Hepatocyte (in vitro differentiated cells): ENCODE measurements at regions not wholly inside any gene's neighbourhood (a gene's known extent, or its start where the extent isn't known, plus 50 kb on each side); places are given as distances from the start of the nearest gene placed in this dataset.

Experiments used
- DNase-seq: peaks from one replicate; pipeline ENCODE4 v3.0.0-alpha.2; 2016; ENCODE audit warnings: low spot score
- H2AFZ ChIP-seq: fragments of 200-600 bp; sonication (generic); 2 replicates; pipeline ENCODE4 v1.6.0; 2016; ENCODE audit warnings: antibody characterized with exemption, mild to moderate bottlenecking
- H3K27ac ChIP-seq: fragments of 200-600 bp; sonication (generic); 2 replicates; pipeline ENCODE4 v1.5.1; 2016; ENCODE audit warnings: mild to moderate bottlenecking
- H3K27me3 ChIP-seq: fragments of 200-600 bp; sonication (generic); 2 replicates; pipeline ENCODE4 v1.6.1; 2016
- H3K36me3 ChIP-seq: fragments of 200-600 bp; sonication (generic); replicated peaks from 2 replicates; pipeline ENCODE4 v1.5.1; 2016; ENCODE audit warnings: low read depth; ENCODE audit not compliant: insufficient read depth
- H3K4me1 ChIP-seq: fragments of 200-600 bp; sonication (generic); 2 replicates; pipeline ENCODE4 v1.5.1; 2016; ENCODE audit warnings: mild to moderate bottlenecking, moderate library complexity; ENCODE audit not compliant: insufficient read depth
- H3K4me2 ChIP-seq: fragments of 200-600 bp; sonication (generic); 2 replicates; pipeline ENCODE4 v1.6.0; 2016
- H3K4me3 ChIP-seq: fragments of 200-600 bp; sonication (generic); 2 replicates; pipeline ENCODE4 v1.5.1; 2016; ENCODE audit warnings: mild to moderate bottlenecking
- H3K79me2 ChIP-seq: fragments of 200-600 bp; sonication (generic); 2 replicates; pipeline ENCODE4 v1.6.0; 2017; ENCODE audit warnings: mild to moderate bottlenecking
- H3K9me2 ChIP-seq: fragments of 200-600 bp; sonication (generic); replicated peaks from 2 replicates; pipeline ENCODE4 v1.6.0; 2017; ENCODE audit warnings: mild to moderate bottlenecking; ENCODE audit not compliant: insufficient read depth
- H3K9me3 ChIP-seq: fragments of 200-600 bp; sonication (generic); 2 replicates; pipeline ENCODE4 v1.5.1; 2016; ENCODE audit warnings: low read depth, mild to moderate bottlenecking
- H4K20me1 ChIP-seq: fragments of 200-600 bp; sonication (generic); 2 replicates; pipeline ENCODE4 v1.6.0; 2016; ENCODE audit warnings: mild to moderate bottlenecking; ENCODE audit not compliant: insufficient read depth, poor library complexity, severe bottlenecking
- EZH2 ChIP-seq: fragments of 200-600 bp; sonication (generic); IDR thresholded peaks from 2 replicates; pipeline ENCODE4 v1.6.1; 2016; ENCODE audit warnings: antibody characterized with exemption, mild to moderate bottlenecking, borderline replicate concordance
- EZH2phosphoT487 ChIP-seq: fragments of 200-600 bp; sonication (generic); IDR thresholded peaks from one replicate; pipeline ENCODE4 v1.6.1; 2018; ENCODE audit warnings: antibody characterized with exemption, mild to moderate bottlenecking, low read depth, moderate library complexity; ENCODE audit not compliant: unreplicated experiment, severe bottlenecking
- WGBS: methylation state at CpG from one replicate; pipeline ENCODE4 v1.1.6; 2016; ENCODE audit warnings: low lambda C conversion rate; ENCODE audit errors: missing lambda C conversion rate; 5-methylcytosine and 5-hydroxymethylcytosine counted together
- TF ChIP-seq, protein P1 (sequence below): fragments of 200-600 bp; sonication (generic); IDR thresholded peaks from 2 replicates; pipeline ENCODE4 v1.5.1; 2016; ENCODE audit warnings: antibody characterized with exemption, mild to moderate bottlenecking; ENCODE audit not compliant: poor library complexity

DNA sequence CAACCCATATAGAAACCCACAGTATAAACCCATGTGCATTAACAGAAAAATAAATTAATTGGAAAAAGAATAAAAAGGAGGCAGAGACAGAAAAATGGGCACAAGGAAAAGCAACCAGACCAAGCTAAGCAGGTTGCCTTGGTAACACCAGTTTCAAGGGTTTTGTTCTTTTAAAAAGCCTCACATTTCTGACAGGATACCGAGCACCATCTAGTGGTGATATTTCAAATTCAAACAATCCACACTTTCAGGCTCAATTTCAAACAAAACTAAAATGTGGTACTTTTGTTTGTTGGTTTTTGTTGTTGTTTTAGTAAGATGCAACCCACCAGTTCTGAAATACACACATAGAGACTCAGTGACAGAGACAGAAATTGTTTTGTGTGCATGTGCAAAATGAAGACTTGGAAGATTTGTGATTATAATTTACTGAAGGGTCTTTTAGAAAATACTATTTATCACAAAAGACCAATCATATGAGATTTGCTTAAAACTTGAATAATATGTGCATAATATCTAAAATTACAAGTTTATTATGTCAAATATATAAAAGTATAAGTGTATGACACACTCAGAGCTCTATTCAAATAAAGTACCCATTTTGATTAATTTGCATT is 318.2 kb downstream of the SLCO4C1 start:
- no peaks in the 10 kb centered on the region for H3K36me3 ChIP-seq
- no peaks in the 10 kb centered on the region for H4K20me1 ChIP-seq
- no peaks in the 10 kb centered on the region for H3K27me3 ChIP-seq
- H3K9me3 ChIP-seq, result no peaks in the 10 kb centered on the region
- H3K79me2 ChIP-seq, result no peaks in the 10 kb centered on the region
- H3K4me2 ChIP-seq, result no peak overlapping the region
- H3K4me1 ChIP-seq, result no peaks in the 10 kb centered on the region
- H3K4me3 ChIP-seq, result no peak overlapping the region
- DNase-seq, result peak; percentile 78
- H3K27ac ChIP-seq, result no peak overlapping the region
- H2AFZ ChIP-seq, result no peak overlapping the region
- no peaks in the 10 kb centered on the region for H3K9me2 ChIP-seq
- no peak for TF ChIP-seq EZH2
- TF ChIP-seq, protein P1, sequence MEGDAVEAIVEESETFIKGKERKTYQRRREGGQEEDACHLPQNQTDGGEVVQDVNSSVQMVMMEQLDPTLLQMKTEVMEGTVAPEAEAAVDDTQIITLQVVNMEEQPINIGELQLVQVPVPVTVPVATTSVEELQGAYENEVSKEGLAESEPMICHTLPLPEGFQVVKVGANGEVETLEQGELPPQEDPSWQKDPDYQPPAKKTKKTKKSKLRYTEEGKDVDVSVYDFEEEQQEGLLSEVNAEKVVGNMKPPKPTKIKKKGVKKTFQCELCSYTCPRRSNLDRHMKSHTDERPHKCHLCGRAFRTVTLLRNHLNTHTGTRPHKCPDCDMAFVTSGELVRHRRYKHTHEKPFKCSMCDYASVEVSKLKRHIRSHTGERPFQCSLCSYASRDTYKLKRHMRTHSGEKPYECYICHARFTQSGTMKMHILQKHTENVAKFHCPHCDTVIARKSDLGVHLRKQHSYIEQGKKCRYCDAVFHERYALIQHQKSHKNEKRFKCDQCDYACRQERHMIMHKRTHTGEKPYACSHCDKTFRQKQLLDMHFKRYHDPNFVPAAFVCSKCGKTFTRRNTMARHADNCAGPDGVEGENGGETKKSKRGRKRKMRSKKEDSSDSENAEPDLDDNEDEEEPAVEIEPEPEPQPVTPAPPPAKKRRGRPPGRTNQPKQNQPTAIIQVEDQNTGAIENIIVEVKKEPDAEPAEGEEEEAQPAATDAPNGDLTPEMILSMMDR, result peak; percentile 85
- no peak for TF ChIP-seq EZH2phosphoT487
- WGBS, result 0% methylated on average over 1 of the region's 1 CpG

DNA sequence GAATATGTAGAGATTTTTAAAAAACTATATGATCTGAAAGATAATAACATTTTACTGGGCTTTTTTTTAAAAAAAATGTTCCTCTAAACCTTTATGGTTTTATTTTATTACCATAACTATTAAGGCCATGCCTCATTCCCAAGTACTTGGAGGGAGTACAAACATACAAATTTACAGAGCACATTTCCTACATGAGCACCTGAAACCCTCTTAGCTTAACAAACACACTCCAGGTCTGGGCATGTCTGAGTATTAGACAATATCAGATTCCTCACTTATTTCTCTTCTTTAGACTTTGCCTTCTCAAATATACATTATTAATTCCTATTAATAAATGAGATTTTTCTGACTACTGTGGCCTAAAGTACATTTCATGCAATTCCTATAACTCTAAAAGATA is 319.2 kb downstream of the SLCO4C1 start:
- TF ChIP-seq EZH2phosphoT487, result no peak
- TF ChIP-seq EZH2, result no peak
- TF ChIP-seq, protein P1, result no peak
- no peak overlapping the region for H3K27ac ChIP-seq
- H3K4me2 ChIP-seq, result no peak overlapping the region
- H3K27me3 ChIP-seq, result no peaks in the 10 kb centered on the region
- no peaks in the 10 kb centered on the region for H3K9me3 ChIP-seq
- H3K4me1 ChIP-seq, result no peaks in the 10 kb centered on the region
- H3K9me2 ChIP-seq, result no peaks in the 10 kb centered on the region
- H3K79me2 ChIP-seq, result no peaks in the 10 kb centered on the region
- H3K36me3 ChIP-seq, result no peaks in the 10 kb centered on the region
- no peaks in the 10 kb centered on the region for H4K20me1 ChIP-seq
- H3K4me3 ChIP-seq, result no peak overlapping the region
- H2AFZ ChIP-seq, result no peak overlapping the region
- DNase-seq, result no peak

DNA sequence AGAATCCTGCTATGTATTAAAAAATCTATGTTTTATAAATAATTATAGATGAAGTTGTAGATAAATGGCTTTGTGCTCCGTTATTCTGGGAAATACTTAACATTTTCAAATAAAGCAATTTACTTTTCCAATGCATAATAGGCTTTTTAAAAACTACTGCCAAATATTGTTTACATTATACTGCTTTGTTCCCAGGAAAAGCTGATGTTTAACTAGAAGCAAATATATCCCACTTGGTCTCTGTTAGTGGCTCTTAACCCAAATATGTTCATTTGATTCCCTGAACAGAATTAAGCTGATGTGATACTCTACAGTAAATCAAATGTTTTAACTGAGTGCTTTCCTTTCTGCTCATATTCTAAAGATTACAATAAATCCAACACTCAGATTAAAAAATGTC is 326.3 kb downstream of the SLCO4C1 start:
- Histone ChIP-seq H2AFZ (no peak overlapping the region), H3K4me2 (no peak overlapping the region), H3K27ac (no peak overlapping the region), H3K79me2 (no peaks in the 10 kb centered on the region), H3K9me3 (no peaks in the 10 kb centered on the region), H3K36me3 (no peaks in the 10 kb centered on the region), H4K20me1 (no peaks in the 10 kb centered on the region), H3K4me3 (no peak overlapping the region), H3K27me3 (no peaks in the 10 kb centered on the region), H3K9me2 (no peaks in the 10 kb centered on the region), H3K4me1 (peaks cover 7% of the 10 kb centered on the region)
- DNase-seq, result no peak
- no peak for TF ChIP-seq EZH2phosphoT487
- no peak for TF ChIP-seq EZH2
- TF ChIP-seq, protein P1, result no peak
- WGBS, result 17% methylated on average over 1 of the region's 1 CpG

DNA sequence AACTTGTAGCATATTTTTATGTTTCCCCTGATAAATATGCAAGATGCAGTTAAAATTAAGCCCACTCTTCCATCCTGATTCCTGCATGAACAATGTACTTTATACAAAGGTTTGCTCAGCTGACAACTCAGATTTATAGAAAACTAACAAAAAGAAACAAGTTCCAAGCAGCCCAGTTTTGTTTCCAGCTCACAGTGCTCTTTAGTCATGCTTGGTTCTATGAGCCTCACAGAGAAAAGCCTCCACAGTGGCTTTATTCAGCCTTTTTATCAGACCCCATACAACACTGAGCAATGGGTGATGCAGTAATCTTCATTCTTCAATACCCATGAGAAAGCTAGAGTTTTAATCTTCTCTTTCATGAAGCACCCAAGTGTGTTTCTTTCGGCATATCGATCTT is 329.6 kb downstream of the SLCO4C1 start:
- TF ChIP-seq, protein P1, result no peak
- TF ChIP-seq EZH2 (no peak), EZH2phosphoT487 (no peak)
- H3K79me2 ChIP-seq, result no peaks in the 10 kb centered on the region
- WGBS, result 96% methylated on average over 2 of the region's 2 CpGs
- no peak overlapping the region for H2AFZ ChIP-seq
- H3K9me2 ChIP-seq, result no peaks in the 10 kb centered on the region
- H4K20me1 ChIP-seq, result no peaks in the 10 kb centered on the region
- H3K36me3 ChIP-seq, result no peaks in the 10 kb centered on the region
- H3K27me3 ChIP-seq, result no peaks in the 10 kb centered on the region
- no peaks in the 10 kb centered on the region for H3K9me3 ChIP-seq
- H3K27ac ChIP-seq, result no peak overlapping the region
- no peak for DNase-seq
- H3K4me2 ChIP-seq, result no peak overlapping the region
- peaks cover 7% of the 10 kb centered on the region for H3K4me1 ChIP-seq
- no peak overlapping the region for H3K4me3 ChIP-seq
